ENCODE measurements at regions not wholly inside any gene's neighbourhood (a gene's known extent, or its start where the extent isn't known, plus 50 kb on each side); places are given as distances from the start of the nearest gene placed in this dataset.

- Histone ChIP-seq H3K9ac (replicated peaks in 1 of 4; ENCODE audit: extremely low read depth in 1 of 4, low read depth in 3 of 4, low read length in 3 of 4) (no peak overlapping the region), H4K20me1 (replicated peaks in 1 of 2; ENCODE audit: control insufficient read depth in 1 of 2, insufficient read depth in 2 of 2, low read length in 2 of 2) (no peaks in the 10 kb centered on the region), H3K27me3 (replicated peaks in 1 of 4; ENCODE audit: control insufficient read depth in 3 of 4, extremely low read depth in 1 of 4, insufficient read depth in 3 of 4, low read length in 3 of 4) (no peaks in the 10 kb centered on the region), H3K18ac (ENCODE audit: extremely low read depth, low read length) (no peak overlapping the region), H3K4me2 (ENCODE audit: insufficient read depth in 1 of 2, low read depth in 2 of 2, low read length in 2 of 2) (no peak overlapping the region), H2BK120ac (replicated peaks; ENCODE audit: low read depth, low read length) (no peak overlapping the region), H3K56ac (replicated peaks; ENCODE audit: insufficient read length, low read depth, low read length) (no peak overlapping the region), H3K14ac (ENCODE audit: insufficient read length) (no peak overlapping the region), H3K23me2 (ENCODE audit: low read depth, low read length) (no peaks in the 10 kb centered on the region), H2AFZ (ENCODE audit: low read length) (no peak overlapping the region), H4K5ac (ENCODE audit: insufficient read length, low read depth, low read length) (no peak overlapping the region), H4K8ac (ENCODE audit: extremely low read depth, insufficient read depth, low read length) (no peak overlapping the region), H3K79me2 (ENCODE audit: control insufficient read depth in 1 of 2, insufficient read depth in 2 of 2, low read length in 2 of 2) (no peaks in the 10 kb centered on the region), H2AK5ac (ENCODE audit: low read depth, low read length) (no peak overlapping the region), H3K4ac (replicated peaks; ENCODE audit: insufficient read length, low read depth, low read length) (no peak overlapping the region), H2BK12ac (ENCODE audit: low read depth, low read length) (no peak overlapping the region), H2BK5ac (ENCODE audit: low read depth, low read length) (no peak overlapping the region), H3K9me3 (ENCODE audit: insufficient read depth in 2 of 2, low read depth in 1 of 2, low read length in 1 of 2) (no peaks in the 10 kb centered on the region), H2BK15ac (ENCODE audit: low read length) (no peak overlapping the region), H2BK20ac (ENCODE audit: low read length) (no peak overlapping the region), H3K4me3 (ENCODE audit: extremely low read depth in 1 of 4, insufficient read depth in 2 of 4, low read depth in 3 of 4, low read length in 4 of 4) (no peak overlapping the region), H4K91ac (replicated peaks; ENCODE audit: insufficient read length, low read length) (no peak overlapping the region), H3K23ac (ENCODE audit: insufficient read length) (no peak overlapping the region), H3K27ac (ENCODE audit: low read depth, low read length) (no peak overlapping the region), H3K4me1 (replicated peaks in 1 of 4; ENCODE audit: control insufficient read depth in 3 of 4, insufficient read depth in 4 of 4, low read length in 3 of 4) (no peaks in the 10 kb centered on the region), H3K79me1 (ENCODE audit: low read depth, low read length) (no peaks in the 10 kb centered on the region), H3K36me3 (ENCODE audit: control insufficient read depth in 2 of 4, insufficient read depth in 4 of 4, low read length in 3 of 4) (no peaks in the 10 kb centered on the region)
- DNase-seq (ENCODE audit: low read depth in 1 of 2, low spot score in 2 of 2), result no peak
- ChIA-PET POLR2A (ENCODE audit: partially characterized antibody) (no interaction called here), CTCF (ENCODE audit: partially characterized antibody) (interaction anchor here (1.6 kb wide), 1 partner anchor 104 kb away, joined by 3 read pairs; no protein-coding TSS in a partner anchor)
- 89% methylated on average over 2 of the region's 2 CpGs; no CpG with 5 or more reads in 1 of the 2 experiments for WGBS, 2 experiments (ENCODE audit: extremely low coverage in 1 of 2, insufficient coverage in 1 of 2, insufficient read length in 1 of 2, insufficient replicate concordance in 2 of 2, low coverage in 1 of 2, low lambda C conversion rate in 2 of 2, missing lambda C conversion rate in 1 of 2)
- no peak for TF ChIP-seq ATF2 (IDR thresholded peaks at IDR 0.05; ENCODE audit: low read length)
- TF ChIP-seq FOSL1 (IDR thresholded peaks at IDR 0.05; ENCODE audit: insufficient read depth, low read depth, low read length), result no peak
- TF ChIP-seq NRF1 (IDR thresholded peaks at IDR 0.05; ENCODE audit: low read depth, low read length), result no peak
- no peak for TF ChIP-seq SIN3A (conservative IDR thresholded peaks at IDR 0.05 in 1 of 2, IDR thresholded peaks at IDR 0.05 in 1 of 2; ENCODE audit: low read depth in 1 of 2, low read length in 2 of 2)
- no peak for TF ChIP-seq NANOG (IDR thresholded peaks at IDR 0.05; ENCODE audit: insufficient read depth, low read depth, low read length, poor library complexity, severe bottlenecking)
- TF ChIP-seq HDAC6 (IDR thresholded peaks at IDR 0.05; ENCODE audit: low read depth, low read length), result no peak
- no peak for TF ChIP-seq PHF8 (conservative IDR thresholded peaks at IDR 0.05; ENCODE audit: low read depth, low read length)
- TF ChIP-seq SP2 (IDR thresholded peaks at IDR 0.05; ENCODE audit: low read length), result no peak
- no peak for TF ChIP-seq SIRT6 (IDR thresholded peaks at IDR 0.05; ENCODE audit: low read length)
- no peak for TF ChIP-seq USF2 (IDR thresholded peaks at IDR 0.05; ENCODE audit: low read length)
- TF ChIP-seq JUND (IDR thresholded peaks at IDR 0.05; ENCODE audit: low read length), result no peak
- TF ChIP-seq CHD2 (IDR thresholded peaks at IDR 0.05; ENCODE audit: low read length), result no peak
- FAIRE-seq, result no peak
Measured at GRCh38 chr18:60099709-60100108, 199.9 kb downstream of the PMAIP1 start.

All from H1 (cell line).